ENCODE measurements at regions not wholly inside any gene's neighbourhood (a gene's known extent, or its start where the extent isn't known, plus 50 kb on each side); places are given as distances from the start of the nearest gene placed in this dataset.

GRCh38 chr14:40485688-40486087 is 1053.5 kb upstream of the FBXO33 start:
- no peak overlapping the region for H3K27ac Mint-ChIP-seq
- H3K4me3 Mint-ChIP-seq: no peak overlapping the region
- no peak for TF ChIP-seq CTCF (conservative IDR thresholded peaks at IDR 0.05)
- H3K4me1 Mint-ChIP-seq (ENCODE audit: unreplicated experiment): no peaks in the 10 kb centered on the region
- no peaks in the 10 kb centered on the region for H3K36me3 Mint-ChIP-seq
- no peaks in the 10 kb centered on the region for H3K9me3 Mint-ChIP-seq
- no peaks in the 10 kb centered on the region for H3K27me3 Mint-ChIP-seq
- no peak for DNase-seq (ENCODE audit: extremely low spot score, unreplicated experiment)

- Mint-ChIP-seq H3K27ac (no peak overlapping the region), H3K27me3 (no peaks in the 10 kb centered on the region), H3K9me3 (peaks cover 16% of the 10 kb centered on the region), H3K4me1 (ENCODE audit: unreplicated experiment) (no peaks in the 10 kb centered on the region), H3K36me3 (no peaks in the 10 kb centered on the region), H3K4me3 (no peak overlapping the region)
- no peak for DNase-seq (ENCODE audit: extremely low spot score, unreplicated experiment)
- TF ChIP-seq CTCF (conservative IDR thresholded peaks at IDR 0.05): no peak
These were observed 1043.8 kb upstream of the FBXO33 start for GRCh38 chr14:40476005-40476404.

GRCh38 chr14:40467969-40468368 is 1035.7 kb upstream of the FBXO33 start:
- no peaks in the 10 kb centered on the region for H3K36me3 Mint-ChIP-seq
- H3K4me3 Mint-ChIP-seq: no peak overlapping the region
- no peaks in the 10 kb centered on the region for H3K27me3 Mint-ChIP-seq
- no peak overlapping the region for H3K27ac Mint-ChIP-seq
- peaks cover 4% of the 10 kb centered on the region for H3K9me3 Mint-ChIP-seq
- TF ChIP-seq CTCF (conservative IDR thresholded peaks at IDR 0.05): no peak
- no peaks in the 10 kb centered on the region for H3K4me1 Mint-ChIP-seq (ENCODE audit: unreplicated experiment)
- DNase-seq (ENCODE audit: extremely low spot score, unreplicated experiment): no peak

GRCh38 chr14:40464531-40464930 is 1032.3 kb upstream of the FBXO33 start:
- H3K4me3 Mint-ChIP-seq: no peak overlapping the region
- H3K4me1 Mint-ChIP-seq (ENCODE audit: unreplicated experiment): no peaks in the 10 kb centered on the region
- H3K36me3 Mint-ChIP-seq: no peaks in the 10 kb centered on the region
- H3K9me3 Mint-ChIP-seq: peaks cover 4% of the 10 kb centered on the region
- DNase-seq (ENCODE audit: extremely low spot score, unreplicated experiment): no peak
- TF ChIP-seq CTCF (conservative IDR thresholded peaks at IDR 0.05): no peak
- no peak overlapping the region for H3K27ac Mint-ChIP-seq
- no peaks in the 10 kb centered on the region for H3K27me3 Mint-ChIP-seq

- Mint-ChIP-seq H3K4me3 (no peak overlapping the region), H3K9me3 (peaks cover 4% of the 10 kb centered on the region), H3K27me3 (no peaks in the 10 kb centered on the region), H3K27ac (no peak overlapping the region), H3K36me3 (no peaks in the 10 kb centered on the region), H3K4me1 (ENCODE audit: unreplicated experiment) (no peaks in the 10 kb centered on the region)
- DNase-seq (ENCODE audit: extremely low spot score, unreplicated experiment): no peak
- TF ChIP-seq CTCF (conservative IDR thresholded peaks at IDR 0.05): no peak
These were observed 1031.7 kb upstream of the FBXO33 start for GRCh38 chr14:40463886-40464285.

- no peak for TF ChIP-seq CTCF (conservative IDR thresholded peaks at IDR 0.05)
- H3K9me3 Mint-ChIP-seq: no peaks in the 10 kb centered on the region
- H3K27me3 Mint-ChIP-seq: no peaks in the 10 kb centered on the region
- no peaks in the 10 kb centered on the region for H3K4me1 Mint-ChIP-seq (ENCODE audit: unreplicated experiment)
- no peak for DNase-seq (ENCODE audit: extremely low spot score, unreplicated experiment)
- no peaks in the 10 kb centered on the region for H3K36me3 Mint-ChIP-seq
- H3K4me3 Mint-ChIP-seq: no peak overlapping the region
- H3K27ac Mint-ChIP-seq: no peak overlapping the region
These were observed 1020.4 kb upstream of the FBXO33 start for GRCh38 chr14:40452674-40453073.

Measured in type B pancreatic cell (in vitro differentiated cells).